ENCODE measurements at regions not wholly inside any gene's neighbourhood (a gene's known extent, or its start where the extent isn't known, plus 50 kb on each side); places are given as distances from the start of the nearest gene placed in this dataset.

DNA sequence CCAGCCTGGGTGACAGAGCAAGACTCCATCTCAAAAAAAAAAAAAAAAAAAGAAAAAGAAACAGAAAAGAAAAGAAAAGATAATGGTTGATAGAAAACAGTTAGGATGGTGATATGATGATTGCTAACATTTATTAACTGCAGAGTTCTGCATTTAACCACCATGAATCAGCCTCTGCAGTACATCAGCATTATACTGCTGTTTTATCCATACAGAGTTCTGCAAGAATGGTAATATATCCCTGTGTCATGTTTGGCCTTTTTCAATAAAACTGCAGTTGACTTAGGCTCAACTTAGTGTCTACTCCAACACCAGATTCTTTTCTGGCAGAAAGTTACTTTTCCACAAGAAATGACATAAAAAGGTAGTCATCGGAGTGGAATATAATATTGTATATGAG is 62.6 kb downstream of the DUSP6 start:
- no peaks in the 10 kb centered on the region for H3K36me3 Mint-ChIP-seq (ENCODE audit: low read depth)
- peaks cover 6% of the 10 kb centered on the region for H3K4me1 Mint-ChIP-seq (ENCODE audit: low read depth)
- no peak overlapping the region for H3K27ac Mint-ChIP-seq
- no peak for DNase-seq (ENCODE audit: low spot score)
- H3K4me3 Mint-ChIP-seq: no peak overlapping the region
- no peaks in the 10 kb centered on the region for H3K9me3 Mint-ChIP-seq
- intact Hi-C loops (cut with micrococcal nuclease): no loop called here
- no peaks in the 10 kb centered on the region for H3K27me3 Mint-ChIP-seq (ENCODE audit: insufficient read depth)

DNA sequence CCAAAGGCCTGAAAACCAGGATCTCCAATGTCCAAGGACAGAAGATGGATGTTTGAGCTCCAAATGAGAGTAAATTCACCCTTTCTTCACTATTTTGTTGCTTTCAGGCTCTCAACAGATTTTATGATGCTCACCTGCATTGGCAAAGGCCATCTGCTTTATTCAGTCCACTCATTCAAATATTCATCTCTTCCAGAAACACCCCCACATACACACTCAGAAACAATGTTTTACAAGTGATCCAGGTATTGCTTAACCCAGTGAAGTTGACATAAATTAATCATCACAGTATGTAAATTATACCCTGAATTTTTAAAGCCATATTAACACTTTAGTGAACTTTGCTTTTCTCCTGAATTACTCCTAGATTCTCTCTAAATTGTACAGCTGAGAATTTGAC is 63.3 kb downstream of the DUSP6 start:
- no peak overlapping the region for H3K27ac Mint-ChIP-seq

DNA sequence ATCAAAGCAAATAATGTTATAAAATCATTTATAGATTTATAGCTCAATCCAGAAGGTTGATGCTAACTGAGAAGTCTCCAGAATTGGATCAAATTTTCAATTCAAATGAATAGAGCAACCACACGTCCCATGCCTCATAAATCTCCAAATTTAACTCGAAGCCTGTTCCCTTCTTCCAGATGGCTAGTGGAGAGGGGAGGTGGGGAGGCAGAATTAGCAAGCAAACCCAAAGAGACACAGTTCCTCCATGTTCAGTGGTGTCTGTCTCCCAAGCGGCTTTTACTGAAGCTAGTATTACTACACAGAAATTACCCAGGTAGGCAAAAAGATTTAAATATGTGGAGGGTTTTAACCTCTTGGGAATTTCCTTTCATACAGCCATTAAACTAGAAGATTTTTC is 65.8 kb downstream of the DUSP6 start:
- Mint-ChIP-seq H3K4me3 (no peak overlapping the region), H3K27ac (no peak overlapping the region), H3K4me1 (ENCODE audit: low read depth) (peaks cover 22% of the 10 kb centered on the region), H3K36me3 (ENCODE audit: low read depth) (peaks cover 4% of the 10 kb centered on the region), H3K27me3 (ENCODE audit: insufficient read depth) (no peaks in the 10 kb centered on the region), H3K9me3 (peaks cover 5% of the 10 kb centered on the region)
- DNase-seq (ENCODE audit: low spot score): no peak
- intact Hi-C loops (cut with micrococcal nuclease): no loop called here

More for the DNA sequence above, 63.3 kb downstream of the DUSP6 start:
- Mint-ChIP-seq H3K27me3 (ENCODE audit: insufficient read depth) (no peaks in the 10 kb centered on the region), H3K4me1 (ENCODE audit: low read depth) (peaks cover 6% of the 10 kb centered on the region), H3K9me3 (no peaks in the 10 kb centered on the region), H3K36me3 (ENCODE audit: low read depth) (no peaks in the 10 kb centered on the region), H3K4me3 (no peak overlapping the region)
- DNase-seq (ENCODE audit: low spot score): no peak
- intact Hi-C loops (cut with micrococcal nuclease): no loop called here

DNA sequence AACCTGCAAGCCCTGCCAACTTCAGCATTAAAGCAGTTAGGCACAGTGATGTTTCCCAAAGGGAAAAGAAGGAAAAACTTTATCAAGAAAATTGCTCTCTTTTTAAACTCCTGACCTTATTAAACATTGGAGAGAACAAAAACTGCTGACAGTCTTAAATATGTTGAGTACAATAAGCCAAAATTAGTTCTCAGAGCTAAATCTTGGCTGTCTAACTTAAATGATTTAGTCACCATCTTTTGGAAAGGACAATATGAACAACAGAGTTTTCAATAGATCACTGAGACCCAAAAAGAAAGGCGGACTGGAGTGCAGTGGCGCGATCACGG is 70.8 kb downstream of the DUSP6 start:
- Mint-ChIP-seq H3K27me3 (ENCODE audit: insufficient read depth) (no peaks in the 10 kb centered on the region), H3K4me3 (no peak overlapping the region), H3K9me3 (peaks cover 20% of the 10 kb centered on the region), H3K27ac (peak overlapping the region; percentile 89), H3K36me3 (ENCODE audit: low read depth) (peaks cover 10% of the 10 kb centered on the region), H3K4me1 (ENCODE audit: low read depth) (peaks cover 45% of the 10 kb centered on the region)
- intact Hi-C loops (cut with micrococcal nuclease): loop anchor here (1.0 to 5.0 kb wide), 4 partner anchors 8 to 54 kb away; no protein-coding TSS in a partner anchor
- no peak for DNase-seq (ENCODE audit: low spot score)

DNA sequence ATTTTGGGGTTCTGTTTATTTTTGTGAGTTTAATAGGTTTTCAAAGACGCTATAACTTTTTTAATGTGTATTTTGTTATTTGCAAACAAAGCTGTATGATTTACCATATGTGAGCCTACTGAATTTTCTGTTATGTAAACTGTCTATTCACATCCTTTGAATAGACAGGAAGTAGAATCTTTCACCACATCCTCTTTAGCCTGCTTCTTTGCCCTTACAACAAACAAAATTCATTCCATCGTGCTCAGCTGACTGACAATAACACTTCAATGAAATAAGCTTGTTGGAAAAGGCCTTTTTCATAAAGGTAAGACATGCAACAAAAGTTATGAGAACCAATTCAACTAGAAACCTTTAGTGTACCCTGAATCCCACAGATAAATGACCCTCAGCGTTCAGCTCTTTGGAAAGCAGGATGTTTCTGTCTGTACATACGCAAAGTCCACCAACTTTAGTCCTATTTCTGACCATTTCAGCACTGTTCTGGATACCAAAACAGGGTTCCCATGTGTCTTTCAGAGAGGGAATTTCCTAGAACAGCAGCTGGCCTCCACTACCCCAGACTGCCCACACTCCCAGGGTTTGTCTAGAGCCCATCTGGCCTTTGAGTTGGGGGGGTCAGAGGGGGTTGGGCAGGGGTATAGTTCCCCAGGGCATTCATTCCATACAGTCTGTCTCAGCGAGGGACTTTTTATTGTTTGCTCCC is 71.3 kb downstream of the DUSP6 start:
- Mint-ChIP-seq H3K27me3 (ENCODE audit: insufficient read depth) (no peaks in the 10 kb centered on the region), H3K36me3 (ENCODE audit: low read depth) (peaks cover 10% of the 10 kb centered on the region), H3K4me1 (ENCODE audit: low read depth) (peaks cover 45% of the 10 kb centered on the region), H3K27ac (peak overlapping the region; percentile 89), H3K4me3 (peak overlapping the region; percentile 42), H3K9me3 (peaks cover 20% of the 10 kb centered on the region)
- DNase-seq (ENCODE audit: low spot score): peak; percentile 8
- intact Hi-C loops (cut with micrococcal nuclease): loop anchor here (1.0 to 5.0 kb wide), 4 partner anchors 8 to 54 kb away; no protein-coding TSS in a partner anchor

DNA sequence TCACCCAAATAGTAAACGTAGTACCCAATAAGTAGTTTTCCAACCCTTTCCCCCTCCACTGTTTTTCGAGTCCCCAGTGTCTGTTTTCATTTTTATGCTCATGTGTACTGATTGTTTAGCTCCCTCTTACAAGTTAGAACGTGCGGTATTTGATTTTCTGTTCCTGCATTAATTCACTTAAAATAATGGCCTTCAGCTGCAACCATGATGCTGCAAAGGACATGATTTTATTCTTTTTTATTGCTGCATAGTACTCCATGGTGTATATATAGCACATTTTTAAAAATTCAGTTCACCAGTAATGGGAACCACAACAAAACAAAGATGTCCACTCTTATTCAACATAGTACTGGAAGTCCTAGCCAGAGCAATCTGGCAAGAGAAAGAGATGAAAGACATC is 72.8 kb downstream of the DUSP6 start:
- Mint-ChIP-seq H3K27me3 (ENCODE audit: insufficient read depth) (no peaks in the 10 kb centered on the region), H3K27ac (no peak overlapping the region), H3K36me3 (ENCODE audit: low read depth) (peaks cover 10% of the 10 kb centered on the region), H3K9me3 (peaks cover 20% of the 10 kb centered on the region), H3K4me1 (ENCODE audit: low read depth) (peaks cover 46% of the 10 kb centered on the region), H3K4me3 (no peak overlapping the region)
- intact Hi-C loops (cut with micrococcal nuclease): no loop called here
- DNase-seq (ENCODE audit: low spot score): no peak

DNA sequence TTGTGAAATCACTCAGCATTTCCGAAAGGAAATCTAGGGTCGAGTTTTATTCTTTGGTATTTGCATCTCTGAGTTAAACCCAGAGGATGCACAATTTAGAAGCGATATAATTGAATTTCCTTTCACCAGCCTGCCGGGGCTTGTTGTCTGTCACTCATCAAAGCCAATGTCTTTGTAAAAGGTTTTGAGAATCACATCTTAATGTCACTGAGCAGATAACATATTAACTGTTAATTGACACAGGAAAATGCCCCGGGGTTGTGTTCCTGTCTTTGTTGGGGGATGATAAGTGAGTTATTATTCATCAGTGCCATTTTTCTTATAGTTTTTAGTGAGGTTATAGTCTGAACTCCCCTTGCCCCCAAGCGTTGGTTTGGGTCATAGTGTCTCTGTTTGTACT is 73.4 kb downstream of the DUSP6 start:
- no peak overlapping the region for H3K4me3 Mint-ChIP-seq
- intact Hi-C loops (cut with micrococcal nuclease): no loop called here
- DNase-seq (ENCODE audit: low spot score): no peak
- no peaks in the 10 kb centered on the region for H3K27me3 Mint-ChIP-seq (ENCODE audit: insufficient read depth)
- H3K27ac Mint-ChIP-seq: no peak overlapping the region
- H3K4me1 Mint-ChIP-seq (ENCODE audit: low read depth): peaks cover 50% of the 10 kb centered on the region
- H3K36me3 Mint-ChIP-seq (ENCODE audit: low read depth): peaks cover 10% of the 10 kb centered on the region
- peaks cover 20% of the 10 kb centered on the region for H3K9me3 Mint-ChIP-seq

DNA sequence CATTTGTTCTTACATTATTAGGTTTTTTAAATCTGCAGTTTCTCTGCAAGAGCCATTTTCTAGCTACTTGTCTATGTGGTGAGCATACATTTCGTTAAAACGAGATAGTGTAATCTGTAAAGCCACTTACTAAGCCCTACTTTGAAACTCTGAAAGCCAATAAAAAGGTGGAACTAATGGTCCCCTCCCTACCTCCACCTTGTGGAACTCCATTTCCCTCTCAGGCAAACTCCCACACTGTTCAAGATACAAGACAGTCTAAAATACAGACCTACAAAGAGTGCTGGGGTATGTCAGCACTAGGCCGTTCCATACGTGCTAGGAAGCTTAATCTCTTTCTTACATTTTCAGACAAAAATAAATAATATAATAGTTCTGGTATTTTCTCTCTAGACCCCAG is 74.1 kb downstream of the DUSP6 start:
- Mint-ChIP-seq H3K27me3 (ENCODE audit: insufficient read depth) (no peaks in the 10 kb centered on the region), H3K4me1 (ENCODE audit: low read depth) (peaks cover 56% of the 10 kb centered on the region), H3K27ac (no peak overlapping the region), H3K36me3 (ENCODE audit: low read depth) (peaks cover 10% of the 10 kb centered on the region), H3K9me3 (peaks cover 19% of the 10 kb centered on the region), H3K4me3 (no peak overlapping the region)
- intact Hi-C loops (cut with micrococcal nuclease): no loop called here
- no peak for DNase-seq (ENCODE audit: low spot score)

DNA sequence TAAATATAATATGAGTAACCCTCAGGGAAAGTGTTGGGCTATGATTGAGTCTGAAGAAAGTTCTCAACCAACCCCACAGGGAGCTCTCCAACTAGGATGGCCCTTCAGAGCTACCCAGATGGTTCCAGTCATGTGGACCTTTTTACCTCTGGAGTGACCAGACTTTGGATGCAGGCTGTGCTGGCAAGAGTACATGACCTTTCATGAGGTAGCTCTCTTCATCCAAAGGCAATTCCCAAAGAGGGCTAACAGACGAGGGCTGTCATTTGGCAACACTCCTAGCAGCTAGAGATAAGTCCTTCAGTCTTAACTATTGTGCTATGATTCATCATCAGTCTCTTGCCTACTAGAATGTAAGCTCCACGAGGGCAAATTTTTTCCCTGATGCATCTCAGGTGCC is 75.4 kb downstream of the DUSP6 start:
- DNase-seq (ENCODE audit: low spot score): no peak
- no peak overlapping the region for H3K27ac Mint-ChIP-seq
- H3K27me3 Mint-ChIP-seq (ENCODE audit: insufficient read depth): no peaks in the 10 kb centered on the region
- intact Hi-C loops (cut with micrococcal nuclease): no loop called here
- H3K36me3 Mint-ChIP-seq (ENCODE audit: low read depth): peaks cover 6% of the 10 kb centered on the region
- peaks cover 48% of the 10 kb centered on the region for H3K4me1 Mint-ChIP-seq (ENCODE audit: low read depth)
- no peak overlapping the region for H3K4me3 Mint-ChIP-seq
- peaks cover 26% of the 10 kb centered on the region for H3K9me3 Mint-ChIP-seq

DNA sequence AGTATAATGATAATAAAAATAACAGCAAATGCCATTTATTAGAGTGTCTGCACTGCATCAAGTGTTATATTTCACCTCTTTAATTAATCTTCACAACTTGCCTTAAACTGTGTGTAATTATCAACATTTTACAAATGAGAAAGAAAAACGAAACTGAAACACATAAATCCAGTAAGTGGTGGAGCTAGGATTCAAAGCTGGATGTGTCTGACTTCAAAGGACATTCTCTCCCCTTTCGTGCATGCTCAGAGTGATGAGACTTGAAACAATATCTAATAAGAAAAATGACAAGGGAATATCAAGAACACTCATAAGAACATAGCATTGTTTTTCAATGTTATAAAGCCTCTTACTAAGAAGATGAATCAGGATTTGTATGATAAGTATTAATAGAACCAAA is 78.8 kb downstream of the DUSP6 start:
- no peaks in the 10 kb centered on the region for H3K27me3 Mint-ChIP-seq (ENCODE audit: insufficient read depth)
- H3K27ac Mint-ChIP-seq: no peak overlapping the region
- H3K9me3 Mint-ChIP-seq: peaks cover 27% of the 10 kb centered on the region
- H3K36me3 Mint-ChIP-seq (ENCODE audit: low read depth): peaks cover under 1% of the 10 kb centered on the region
- no peak for DNase-seq (ENCODE audit: low spot score)
- intact Hi-C loops (cut with micrococcal nuclease): loop anchor here (1.0 kb wide), 1 partner anchor 8 kb away; no protein-coding TSS in a partner anchor
- peaks cover 22% of the 10 kb centered on the region for H3K4me1 Mint-ChIP-seq (ENCODE audit: low read depth)
- peak overlapping the region; percentile 28 for H3K4me3 Mint-ChIP-seq

DNA sequence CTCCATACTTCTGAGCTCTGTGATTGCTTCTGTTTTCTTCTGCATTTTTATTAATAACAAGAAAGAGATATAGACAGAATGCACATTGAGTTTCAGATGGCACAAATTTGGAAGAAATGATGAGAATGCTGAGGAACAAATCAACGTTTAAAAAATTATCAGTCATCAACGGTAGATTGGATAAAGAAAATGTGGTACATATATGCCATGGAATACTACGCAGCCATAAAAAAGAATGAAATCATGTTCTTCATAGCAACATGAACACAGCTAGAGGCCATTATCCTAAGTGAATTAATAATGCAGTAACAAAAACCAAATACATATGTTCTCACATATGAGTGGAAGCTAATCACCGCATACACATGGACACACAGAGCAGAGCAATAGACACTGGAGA is 81.8 kb downstream of the DUSP6 start:
- no peak for DNase-seq (ENCODE audit: low spot score)
- Mint-ChIP-seq H3K27ac (no peak overlapping the region), H3K4me1 (ENCODE audit: low read depth) (peaks cover 21% of the 10 kb centered on the region), H3K9me3 (peaks cover 24% of the 10 kb centered on the region), H3K36me3 (ENCODE audit: low read depth) (no peaks in the 10 kb centered on the region), H3K27me3 (ENCODE audit: insufficient read depth) (no peaks in the 10 kb centered on the region), H3K4me3 (no peak overlapping the region)
- intact Hi-C loops (cut with micrococcal nuclease): no loop called here

DNA sequence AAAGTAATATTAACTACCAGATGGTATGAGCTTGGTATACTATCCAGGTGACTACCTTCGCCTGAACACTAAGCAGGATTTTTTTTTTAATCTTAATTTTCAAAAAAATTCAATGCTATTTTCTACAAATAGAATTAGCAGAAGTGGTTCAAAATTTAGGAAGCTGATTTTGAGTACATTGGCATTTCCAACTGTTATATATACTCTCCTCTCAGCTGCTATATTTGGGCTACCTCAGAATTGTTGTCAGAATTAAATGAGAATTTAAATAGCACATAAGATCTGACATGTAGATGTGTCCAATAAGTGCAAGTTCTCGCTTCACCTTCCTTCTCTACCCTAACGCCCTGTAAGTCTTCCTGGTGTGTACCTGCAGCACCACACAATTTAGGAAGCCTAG is 83.1 kb downstream of the DUSP6 start:
- DNase-seq (ENCODE audit: low spot score): no peak
- Mint-ChIP-seq H3K4me1 (ENCODE audit: low read depth) (peaks cover 17% of the 10 kb centered on the region), H3K9me3 (peaks cover 24% of the 10 kb centered on the region), H3K36me3 (ENCODE audit: low read depth) (no peaks in the 10 kb centered on the region), H3K4me3 (no peak overlapping the region), H3K27me3 (ENCODE audit: insufficient read depth) (no peaks in the 10 kb centered on the region), H3K27ac (no peak overlapping the region)
- intact Hi-C loops (cut with micrococcal nuclease): no loop called here

DNA sequence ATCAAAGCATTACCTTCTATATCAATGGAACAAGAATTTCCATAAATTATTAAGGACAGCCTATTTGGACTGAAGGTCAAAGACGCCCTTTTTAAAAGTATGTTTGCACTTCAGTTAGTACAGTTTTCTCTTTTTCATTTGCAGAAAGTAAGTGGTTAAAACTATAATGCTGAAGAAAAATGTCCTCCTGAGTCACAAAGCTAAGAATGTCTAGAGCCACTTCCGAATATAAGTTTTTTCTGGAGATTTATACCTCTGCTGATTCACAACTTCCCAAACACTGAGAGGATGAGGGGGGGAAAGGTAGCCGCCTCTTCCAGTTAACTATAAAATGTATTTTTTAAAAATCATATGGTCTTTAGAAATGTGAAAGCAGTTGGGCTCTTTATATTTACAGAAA is 84.9 kb downstream of the DUSP6 start:
- H3K36me3 Mint-ChIP-seq (ENCODE audit: low read depth): no peaks in the 10 kb centered on the region
- H3K9me3 Mint-ChIP-seq: peaks cover 18% of the 10 kb centered on the region
- no peak overlapping the region for H3K27ac Mint-ChIP-seq
- no peaks in the 10 kb centered on the region for H3K27me3 Mint-ChIP-seq (ENCODE audit: insufficient read depth)
- no peak for DNase-seq (ENCODE audit: low spot score)
- intact Hi-C loops (cut with micrococcal nuclease): no loop called here
- no peak overlapping the region for H3K4me3 Mint-ChIP-seq
- H3K4me1 Mint-ChIP-seq (ENCODE audit: low read depth): peaks cover 10% of the 10 kb centered on the region

All from activated T-helper 1 cell treated with anti-CD3 and anti-CD28 coated beads, Interleukin-12 subunit alpha, Interleukin-12 subunit beta, Interleukin-2, Interleukin-4 antibody, amounts not matched to agents 30 ng/mL and 10 ng/mL and 1 ng/mL, durations not matched to agents 14 hours and 24 hours and 36 hours (primary cell).